IMR-90 (cell line): ENCODE measurements at regions not wholly inside any gene's neighbourhood (a gene's known extent, or its start where the extent isn't known, plus 50 kb on each side); places are given as distances from the start of the nearest gene placed in this dataset.

ENCODE experiments used
- ATAC-seq: fragments of 200-7000 bp; cut with Tn5 transposase; 2 replicates; pipeline ENCODE4 v1.9.1; 2020; ENCODE audit warnings: low read depth, mild to moderate bottlenecking, moderate library complexity
- BruUV-seq: library from RNA; stranded (reverse); fragments of 400-500 nt; replicated peaks from 2 replicates; lab custom pipeline; 2021; lab: Mats Ljungman, UMichigan
- CTCF ChIA-PET: fragments of 300-600 bp; formaldehyde crosslinking; extraction: SDS; loops from one replicate; lab custom pipeline; 2021; ENCODE audit warnings: antibody characterized with exemption; lab: Yijun Ruan, JAX
- POLR2A ChIA-PET: fragments of 300-600 bp; sonication (Branson Sonifier 250); formaldehyde crosslinking; loops from one replicate; lab custom pipeline; 2022; ENCODE audit warnings: antibody characterized with exemption; ENCODE audit not compliant: unreplicated experiment; lab: Charles Lee
- DNase-seq: peaks from one replicate; pipeline ENCODE4 v3.0.0; 2013
- H2AFZ ChIP-seq: replicated peaks from 2 replicates; pipeline ENCODE3; 2013; ENCODE audit warnings: low read length, mild to moderate bottlenecking; ENCODE audit not compliant: poor library complexity
- H2AK5ac ChIP-seq: 2 replicates; pipeline ENCODE4 v1.6.1; 2013; ENCODE audit warnings: low read depth, low read length, inconsistent platforms
- H2AK9ac ChIP-seq: replicated peaks from 2 replicates; pipeline ENCODE3; 2013; ENCODE audit warnings: mild to moderate bottlenecking, low read depth, low read length, moderate library complexity; ENCODE audit not compliant: poor library complexity
- H2BK120ac ChIP-seq: 2 replicates; pipeline ENCODE4 v1.6.1; 2013; ENCODE audit warnings: low read depth, low read length, inconsistent platforms
- H2BK15ac ChIP-seq: 3 replicates; pipeline ENCODE4 v1.6.1; 2013; ENCODE audit warnings: low read depth, low read length, inconsistent platforms
- H2BK20ac ChIP-seq: 2 replicates; pipeline ENCODE4 v1.6.1; 2013; ENCODE audit warnings: low read depth, mild to moderate bottlenecking, inconsistent platforms, low read length, moderate library complexity
- H2BK5ac ChIP-seq: 2 replicates; pipeline ENCODE4 v1.6.1; 2013; ENCODE audit warnings: mild to moderate bottlenecking, low read depth, low read length, inconsistent platforms; ENCODE audit not compliant: poor library complexity, severe bottlenecking
- H3K14ac ChIP-seq: replicated peaks from 2 replicates; pipeline ENCODE4 v1.6.1; 2013; ENCODE audit warnings: low read depth, low read length, inconsistent platforms
- H3K18ac ChIP-seq: 2 replicates; pipeline ENCODE4 v1.6.1; 2013; ENCODE audit warnings: low read depth, low read length, control low read depth
- H3K23ac ChIP-seq: 2 replicates; pipeline ENCODE4 v1.6.1; 2013; ENCODE audit warnings: low read depth, low read length, inconsistent platforms
- H3K27ac ChIP-seq: 2 replicates; pipeline ENCODE4 v1.5.1; 2013; ENCODE audit warnings: mild to moderate bottlenecking, control low read depth, low read length; ENCODE audit not compliant: insufficient read depth
- H3K27me3 ChIP-seq: 2 replicates; pipeline ENCODE4 v1.6.1; 2013; ENCODE audit warnings: low read length; ENCODE audit not compliant: control insufficient read depth, insufficient read depth
- H3K36me3 ChIP-seq: 2 replicates; pipeline ENCODE4 v1.6.1; 2013; ENCODE audit warnings: low read length, mixed read lengths; ENCODE audit not compliant: control insufficient read depth, insufficient read depth
- H3K4ac ChIP-seq: 2 replicates; pipeline ENCODE4 v1.6.1; 2013; ENCODE audit warnings: low read depth, low read length, inconsistent platforms
- H3K4me1 ChIP-seq: 2 replicates; pipeline ENCODE4 v1.6.1; 2013; ENCODE audit warnings: low read length, mixed read lengths; ENCODE audit not compliant: control insufficient read depth, insufficient read depth
- H3K4me2 ChIP-seq: 2 replicates; pipeline ENCODE4 v1.6.1; 2013; ENCODE audit warnings: low read depth, mild to moderate bottlenecking, control low read depth, low read length, moderate library complexity
- H3K4me3 ChIP-seq: 2 replicates; pipeline ENCODE4 v1.5.1; 2013; ENCODE audit warnings: low read depth, mild to moderate bottlenecking, control low read depth, low read length, moderate library complexity; ENCODE audit not compliant: insufficient read depth
- H3K56ac ChIP-seq: 2 replicates; pipeline ENCODE4 v1.6.1; 2013; ENCODE audit warnings: low read length, inconsistent platforms; ENCODE audit not compliant: insufficient read depth; ENCODE audit errors: extremely low read depth
- H3K79me1 ChIP-seq, 2 experiments: 2 replicates each; pipeline ENCODE4 v1.6.1; 2013; ENCODE audit warnings: low read length in 2 of 2, inconsistent platforms in 1 of 2, low read depth in 1 of 2
- H3K9ac ChIP-seq: 2 replicates; pipeline ENCODE4 v1.6.1; 2013; ENCODE audit warnings: low read depth, low read length, control low read depth
- H3K9me1 ChIP-seq: 2 replicates; pipeline ENCODE4 v1.6.1; 2013; ENCODE audit warnings: low read length, inconsistent platforms; ENCODE audit not compliant: insufficient read depth
- H3K9me3 ChIP-seq: 2 replicates; pipeline ENCODE4 v1.6.1; 2013; ENCODE audit warnings: low read length; ENCODE audit not compliant: control insufficient read depth, insufficient read depth
- H4K20me1 ChIP-seq: 2 replicates; pipeline ENCODE4 v1.6.1; 2013; ENCODE audit warnings: low read length, inconsistent platforms; ENCODE audit not compliant: insufficient read depth
- H4K5ac ChIP-seq: 2 replicates; pipeline ENCODE4 v1.6.1; 2013; ENCODE audit warnings: mild to moderate bottlenecking, low read depth, low read length, control low read depth
- H4K8ac ChIP-seq, 2 experiments: 2 replicates each; pipeline ENCODE4 v1.6.1; 2013; ENCODE audit warnings: low read depth in 2 of 2, low read length in 2 of 2, control low read depth in 1 of 2, inconsistent platforms in 1 of 2
- H4K91ac ChIP-seq: 2 replicates; pipeline ENCODE4 v1.6.1; 2013; ENCODE audit warnings: low read depth, low read length, inconsistent platforms; ENCODE audit not compliant: insufficient read depth
- BHLHE40 ChIP-seq: fragments of 150-350 bp; IDR thresholded peaks from 2 replicates; pipeline ENCODE4 v1.6.1; 2016; ENCODE audit warnings: mild to moderate bottlenecking, low read depth, low read length
- CEBPB ChIP-seq: IDR thresholded peaks from 2 replicates; pipeline ENCODE4 v1.6.1; 2012; ENCODE audit warnings: low read depth, low read length, improper control_type of control experiment
- CHD1 ChIP-seq: IDR thresholded peaks from 2 replicates; pipeline ENCODE4 v1.6.1; 2012; ENCODE audit warnings: low read depth, low read length, improper control_type of control experiment
- FOS ChIP-seq: fragments of 150-350 bp; IDR thresholded peaks from 2 replicates; pipeline ENCODE4 v1.6.1; 2016; ENCODE audit warnings: low read depth, low read length
- MAFK ChIP-seq: IDR thresholded peaks from 2 replicates; pipeline ENCODE4 v1.6.1; 2012; ENCODE audit warnings: low read depth, low read length, improper control_type of control experiment
- MAZ ChIP-seq: IDR thresholded peaks from 2 replicates; pipeline ENCODE4 v1.6.1; 2012; ENCODE audit warnings: low read depth, mild to moderate bottlenecking, low read length, improper control_type of control experiment, moderate library complexity, borderline replicate concordance
- MXI1 ChIP-seq: IDR thresholded peaks from 2 replicates; pipeline ENCODE4 v1.6.1; 2012; ENCODE audit warnings: low read depth, mild to moderate bottlenecking, low read length, moderate library complexity, borderline replicate concordance
- NFE2L2 ChIP-seq: fragments of 150-350 bp; IDR thresholded peaks from 2 replicates; pipeline ENCODE4 v1.6.1; 2016; ENCODE audit warnings: low read depth, mild to moderate bottlenecking, low read length
- POLR2A ChIP-seq: IDR thresholded peaks from 2 replicates; pipeline ENCODE4 v1.6.1; 2012; ENCODE audit warnings: mild to moderate bottlenecking, low read depth, low read length
- RAD21 ChIP-seq: IDR thresholded peaks from 2 replicates; pipeline ENCODE4 v1.6.1; 2012; ENCODE audit warnings: low read length, improper control_type of control experiment
- RCOR1 ChIP-seq: IDR thresholded peaks from 2 replicates; pipeline ENCODE4 v1.6.1; 2012; ENCODE audit warnings: mild to moderate bottlenecking, low read length, improper control_type of control experiment; ENCODE audit not compliant: insufficient replicate concordance
- RFX5 ChIP-seq: IDR thresholded peaks from 2 replicates; pipeline ENCODE4 v1.8.0; 2012; ENCODE audit warnings: low read depth, mild to moderate bottlenecking, low read length, moderate library complexity
- SMC3 ChIP-seq: fragments of 150-350 bp; IDR thresholded peaks from 2 replicates; pipeline ENCODE4 v1.6.1; 2016; ENCODE audit warnings: low read depth, mild to moderate bottlenecking, antibody characterized with exemption, low read length, moderate library complexity
- dilution Hi-C: fragments of 300-500 bp; cut with HindIII; formaldehyde crosslinking; loops from one replicate; pipeline ENCODE4 v1.14.3; 2018; ENCODE audit warnings: low sequenced_read_pairs; ENCODE audit not compliant: unreplicated experiment
- in situ Hi-C: fragments of 300-500 bp; cut with MboI; formaldehyde crosslinking; loops from 3 replicates; pipeline ENCODE4 v1.14.3; 2019; ENCODE audit warnings: low sequenced_read_pairs, inconsistent platforms, mixed read lengths
- intact Hi-C: fragments of 100-400 bp; cut with micrococcal nuclease; formaldehyde crosslinking; loops from 2 replicates; pipeline ENCODE4 v1.10.0; 2022
- TF ChIP-seq, protein P1 (sequence below): conservative IDR thresholded peaks from 2 replicates; pipeline ENCODE4 v1.5.1; 2012; ENCODE audit warnings: mild to moderate bottlenecking, low read depth, low read length, improper control_type of control experiment
- TF ChIP-seq, protein P2 (sequence below): fragments of 150-350 bp; IDR thresholded peaks from 2 replicates; pipeline ENCODE4 v1.6.1; 2016; ENCODE audit warnings: low read depth, mild to moderate bottlenecking, low read length, moderate library complexity, borderline replicate concordance
- TF ChIP-seq, protein P3 (sequence below): fragments of 150-350 bp; IDR thresholded peaks from 2 replicates; pipeline ENCODE4 v1.6.1; 2017; ENCODE audit warnings: mild to moderate bottlenecking, antibody characterized with exemption, low read length, low read depth

GRCh38 chr3:178310949-178311348 is 225.3 kb upstream of the KCNMB2 start:
- CTCF ChIA-PET = no interaction called here
- H4K91ac ChIP-seq = no peak overlapping the region
- H4K5ac ChIP-seq = no peak overlapping the region
- DNase-seq = no peak
- no peak overlapping the region for H2AFZ ChIP-seq
- POLR2A ChIA-PET = no interaction called here
- no peak overlapping the region for H3K27ac ChIP-seq
- H4K20me1 ChIP-seq = no peaks in the 10 kb centered on the region
- H3K9me3 ChIP-seq = peaks cover 1% of the 10 kb centered on the region; the same call in 1 of the 2 replicates
- in situ Hi-C loops = no loop called here
- dilution Hi-C loops = no loop called here
- no peaks in the 10 kb centered on the region for H3K4me1 ChIP-seq
- H3K56ac ChIP-seq = no peak overlapping the region
- H2AK5ac ChIP-seq = no peak overlapping the region
- no peak overlapping the region for H4K8ac ChIP-seq
- no peak overlapping the region for H3K18ac ChIP-seq
- H2AK9ac ChIP-seq = no peak overlapping the region
- no peak overlapping the region for H3K4ac ChIP-seq
- H3K23ac ChIP-seq = no peak overlapping the region
- H3K4me2 ChIP-seq = no peak overlapping the region
- no peak overlapping the region for H2BK15ac ChIP-seq
- BruUV-seq = no TSS peak
- H3K27me3 ChIP-seq = no peaks in the 10 kb centered on the region
- H3K36me3 ChIP-seq = no peaks in the 10 kb centered on the region
- H3K14ac ChIP-seq = no peak overlapping the region
- TF ChIP-seq CEBPB = no peak
- TF ChIP-seq NFE2L2 = no peak
- no peak for TF ChIP-seq MAZ
- no peak for TF ChIP-seq MXI1
- TF ChIP-seq, protein P1, sequence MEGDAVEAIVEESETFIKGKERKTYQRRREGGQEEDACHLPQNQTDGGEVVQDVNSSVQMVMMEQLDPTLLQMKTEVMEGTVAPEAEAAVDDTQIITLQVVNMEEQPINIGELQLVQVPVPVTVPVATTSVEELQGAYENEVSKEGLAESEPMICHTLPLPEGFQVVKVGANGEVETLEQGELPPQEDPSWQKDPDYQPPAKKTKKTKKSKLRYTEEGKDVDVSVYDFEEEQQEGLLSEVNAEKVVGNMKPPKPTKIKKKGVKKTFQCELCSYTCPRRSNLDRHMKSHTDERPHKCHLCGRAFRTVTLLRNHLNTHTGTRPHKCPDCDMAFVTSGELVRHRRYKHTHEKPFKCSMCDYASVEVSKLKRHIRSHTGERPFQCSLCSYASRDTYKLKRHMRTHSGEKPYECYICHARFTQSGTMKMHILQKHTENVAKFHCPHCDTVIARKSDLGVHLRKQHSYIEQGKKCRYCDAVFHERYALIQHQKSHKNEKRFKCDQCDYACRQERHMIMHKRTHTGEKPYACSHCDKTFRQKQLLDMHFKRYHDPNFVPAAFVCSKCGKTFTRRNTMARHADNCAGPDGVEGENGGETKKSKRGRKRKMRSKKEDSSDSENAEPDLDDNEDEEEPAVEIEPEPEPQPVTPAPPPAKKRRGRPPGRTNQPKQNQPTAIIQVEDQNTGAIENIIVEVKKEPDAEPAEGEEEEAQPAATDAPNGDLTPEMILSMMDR = no peak
- TF ChIP-seq RAD21 = no peak
- TF ChIP-seq SMC3 = no peak
- TF ChIP-seq, protein P2, sequence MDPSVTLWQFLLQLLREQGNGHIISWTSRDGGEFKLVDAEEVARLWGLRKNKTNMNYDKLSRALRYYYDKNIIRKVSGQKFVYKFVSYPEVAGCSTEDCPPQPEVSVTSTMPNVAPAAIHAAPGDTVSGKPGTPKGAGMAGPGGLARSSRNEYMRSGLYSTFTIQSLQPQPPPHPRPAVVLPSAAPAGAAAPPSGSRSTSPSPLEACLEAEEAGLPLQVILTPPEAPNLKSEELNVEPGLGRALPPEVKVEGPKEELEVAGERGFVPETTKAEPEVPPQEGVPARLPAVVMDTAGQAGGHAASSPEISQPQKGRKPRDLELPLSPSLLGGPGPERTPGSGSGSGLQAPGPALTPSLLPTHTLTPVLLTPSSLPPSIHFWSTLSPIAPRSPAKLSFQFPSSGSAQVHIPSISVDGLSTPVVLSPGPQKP = no peak
- TF ChIP-seq, protein P3, sequence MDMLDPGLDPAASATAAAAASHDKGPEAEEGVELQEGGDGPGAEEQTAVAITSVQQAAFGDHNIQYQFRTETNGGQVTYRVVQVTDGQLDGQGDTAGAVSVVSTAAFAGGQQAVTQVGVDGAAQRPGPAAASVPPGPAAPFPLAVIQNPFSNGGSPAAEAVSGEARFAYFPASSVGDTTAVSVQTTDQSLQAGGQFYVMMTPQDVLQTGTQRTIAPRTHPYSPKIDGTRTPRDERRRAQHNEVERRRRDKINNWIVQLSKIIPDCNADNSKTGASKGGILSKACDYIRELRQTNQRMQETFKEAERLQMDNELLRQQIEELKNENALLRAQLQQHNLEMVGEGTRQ = no peak
- TF ChIP-seq MAFK = no peak
- no peak for TF ChIP-seq RCOR1
- TF ChIP-seq FOS = no peak
- TF ChIP-seq CHD1 = no peak
- TF ChIP-seq POLR2A = no peak
- TF ChIP-seq RFX5 = no peak
- no peak for TF ChIP-seq BHLHE40
- H3K9me1 ChIP-seq = no peaks in the 10 kb centered on the region
- no peak overlapping the region for H3K4me3 ChIP-seq
- no peak overlapping the region for H2BK5ac ChIP-seq
- no peak for ATAC-seq
- H2BK20ac ChIP-seq = no peak overlapping the region
- H2BK120ac ChIP-seq = no peak overlapping the region
- no peaks in the 10 kb centered on the region for H3K79me1 ChIP-seq
- intact Hi-C loops = no loop called here
- H3K9ac ChIP-seq = no peak overlapping the region
